SU-DHL-6 (cell line): ENCODE measurements at regions not wholly inside any gene's neighbourhood (a gene's known extent, or its start where the extent isn't known, plus 50 kb on each side); places are given as distances from the start of the nearest gene placed in this dataset.

Experiments
- CTCF ChIP-seq: fragments of 200-600 bp; sonication (generic); IDR thresholded peaks from one replicate; pipeline ENCODE4 v1.5.1; 2017; ENCODE audit warnings: antibody characterized with exemption, mild to moderate bottlenecking, low read length, moderate library complexity; ENCODE audit not compliant: insufficient read depth, poor library complexity, severe bottlenecking
- EZH2phosphoT487 ChIP-seq: fragments of 200-600 bp; sonication (generic), shearing (Covaris generic); conservative IDR thresholded peaks from 2 replicates; pipeline ENCODE4 v1.6.1; 2018; ENCODE audit warnings: mild to moderate bottlenecking, antibody characterized with exemption, low read length, moderate library complexity, mixed read lengths

GRCh38 chr5:142253938-142254337 lies 70.9 kb downstream of the SPRY4 start:
- TF ChIP-seq CTCF = no peak
- no peak for TF ChIP-seq EZH2phosphoT487
